ENCODE measurements at regions not wholly inside any gene's neighbourhood (a gene's known extent, or its start where the extent isn't known, plus 50 kb on each side); places are given as distances from the start of the nearest gene placed in this dataset.

DNA sequence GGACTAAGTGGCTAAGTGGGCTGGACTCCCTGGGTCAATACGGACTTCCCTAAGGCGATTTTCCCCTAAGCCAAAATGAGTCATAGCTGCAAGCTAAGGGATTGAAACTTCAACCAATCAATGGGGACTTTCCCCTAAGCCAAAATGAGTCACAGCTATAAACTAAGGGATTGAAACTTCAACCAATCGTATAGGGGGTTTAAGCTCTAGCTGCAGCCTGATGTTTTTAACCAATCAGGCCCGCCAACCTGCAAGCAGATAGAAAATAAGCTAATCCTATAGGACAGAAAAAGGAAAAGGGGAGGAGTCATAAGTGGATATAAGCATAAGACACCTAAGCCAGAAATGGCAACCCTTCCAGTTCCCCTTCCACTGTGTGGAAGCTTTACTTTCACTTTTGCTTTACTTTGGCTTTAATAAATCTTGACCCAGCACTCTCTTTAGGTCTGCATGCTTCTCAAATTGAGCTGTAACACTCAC, 655.0 kb upstream of the HS3ST5 start:
- TF ChIP-seq EZH2 (optimal IDR thresholded peaks at IDR 0.05; ENCODE audit: low read depth, low read length) (no peak), CTCF (IDR thresholded peaks at IDR 0.05; ENCODE audit: low read length) (no peak), EZH2phosphoT487 (IDR thresholded peaks at IDR 0.05; ENCODE audit: low read length) (no peak)
